ENCODE measurements at regions not wholly inside any gene's neighbourhood (a gene's known extent, or its start where the extent isn't known, plus 50 kb on each side); places are given as distances from the start of the nearest gene placed in this dataset.
"Not testable (repeated sequence)": the region's sequence is repeated elsewhere in the genome, so short reads cannot be mapped to it uniquely, and the experiment has no call there.

GRCh38 chrY:4362455-4362854, 637.6 kb upstream of the PCDH11Y start:
- H3K4me1 Mint-ChIP-seq (ENCODE audit: low read depth, unreplicated experiment); H3K27me3 Mint-ChIP-seq (ENCODE audit: unreplicated experiment); H3K9me3 Mint-ChIP-seq (ENCODE audit: unreplicated experiment); H3K36me3 Mint-ChIP-seq (ENCODE audit: unreplicated experiment); H3K27ac Mint-ChIP-seq (ENCODE audit: unreplicated experiment); DNase-seq; H3K4me3 Mint-ChIP-seq (ENCODE audit: unreplicated experiment): not testable (repeated sequence)

GRCh38 chrY:4403790-4404189, 596.3 kb upstream of the PCDH11Y start:
- H3K36me3 Mint-ChIP-seq (ENCODE audit: unreplicated experiment); H3K4me3 Mint-ChIP-seq (ENCODE audit: unreplicated experiment); H3K4me1 Mint-ChIP-seq (ENCODE audit: low read depth, unreplicated experiment); H3K9me3 Mint-ChIP-seq (ENCODE audit: unreplicated experiment); H3K27ac Mint-ChIP-seq (ENCODE audit: unreplicated experiment); H3K27me3 Mint-ChIP-seq (ENCODE audit: unreplicated experiment): not testable (repeated sequence)
- DNase-seq: peak; percentile 10
